ENCODE measurements at regions not wholly inside any gene's neighbourhood (a gene's known extent, or its start where the extent isn't known, plus 50 kb on each side); places are given as distances from the start of the nearest gene placed in this dataset.

DNA sequence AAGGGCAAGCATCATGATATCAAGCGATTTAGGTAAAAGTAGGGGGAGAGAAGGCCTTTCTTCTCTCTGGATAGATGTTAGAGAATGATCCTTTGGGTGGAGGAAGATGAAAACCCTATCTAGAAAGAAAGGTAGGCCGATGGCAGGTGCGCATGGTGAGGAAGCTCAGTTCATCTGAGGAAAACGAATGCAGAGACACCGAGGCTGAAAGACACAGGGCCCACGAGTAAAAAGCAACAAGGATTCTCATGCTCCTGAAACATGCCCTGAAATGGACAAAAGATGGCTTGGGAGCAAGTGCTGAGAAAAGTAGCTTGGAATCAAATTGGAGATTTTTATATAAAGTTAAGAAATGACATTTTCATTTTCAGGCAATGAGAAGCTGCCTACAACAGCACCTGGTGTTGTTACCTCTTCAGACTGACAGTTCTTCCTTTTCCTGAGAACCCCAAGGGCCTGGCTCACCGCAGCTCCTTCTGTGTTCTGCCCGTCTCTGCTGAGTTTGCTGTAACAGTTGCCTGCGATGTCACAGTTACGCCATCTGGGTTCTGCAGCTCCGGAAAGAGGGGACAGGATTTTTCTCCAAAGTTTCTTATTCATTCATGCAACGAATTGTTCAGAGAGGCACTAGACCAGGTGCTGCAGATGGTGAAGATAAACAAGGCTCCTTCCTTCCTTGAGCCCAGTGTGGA, 402.0 kb upstream of the KLF6 start:
- Histone ChIP-seq H3K4me3 (no peak overlapping the region), H3K27ac (ENCODE audit: extremely low read depth, low read depth, low read length) (no peak overlapping the region), H4K20me1 (replicated peaks; ENCODE audit: control insufficient read depth, insufficient read depth, low read length) (no peaks in the 10 kb centered on the region), H3K9me1 (ENCODE audit: control insufficient read depth, insufficient read depth, low read length) (no peaks in the 10 kb centered on the region), H3K27me3 (ENCODE audit: control insufficient read depth in 2 of 2, insufficient read depth in 2 of 2, low read length in 2 of 2) (peaks cover 8 to 36% of the 10 kb centered on the region in 2 experiments; a peak in 4 of 5 replicates), H3K79me2 (ENCODE audit: control insufficient read depth, insufficient read depth, low read length) (no peaks in the 10 kb centered on the region), H2AFZ (ENCODE audit: low read depth, low read length) (no peak overlapping the region), H3K4me1 (replicated peaks in 1 of 2; ENCODE audit: control insufficient read depth in 2 of 2, insufficient read depth in 2 of 2, low read length in 2 of 2) (no peaks in the 10 kb centered on the region), H3K36me3 (ENCODE audit: control insufficient read depth, insufficient read depth, low read length) (no peaks in the 10 kb centered on the region), H3K9ac (ENCODE audit: insufficient read depth in 1 of 2, low read depth in 2 of 2, low read length in 2 of 2) (no peak overlapping the region), H3K9me3 (replicated peaks; ENCODE audit: control insufficient read depth, insufficient read depth, low read depth, low read length) (no peaks in the 10 kb centered on the region), H3K4me2 (ENCODE audit: insufficient read depth, low read length) (no peak overlapping the region)
- no peak for ATAC-seq
- ChIA-PET CTCF (ENCODE audit: low intra/inter-chr PET ratio) (no interaction called here), POLR2A (interaction anchor here (0.8 kb wide), 1 partner anchor 1487 kb away, joined by 3 read pairs; no protein-coding TSS in a partner anchor)
- under 1% methylated on average over 12 of the region's 12 CpGs for WGBS (ENCODE audit: insufficient coverage, low coverage, missing lambda C conversion rate)
- no peak for FAIRE-seq
- BruUV-seq (replicated peaks): no TSS peak
- no peak for DNase-seq (ENCODE audit: extremely low read depth in 1 of 4, low spot score in 3 of 4)
- intact Hi-C loops (cut with micrococcal nuclease) (no loop called here), in situ Hi-C loops (cut with MboI) (no loop called here)
- TF ChIP-seq ESRRA (IDR thresholded peaks at IDR 0.05; ENCODE audit: borderline replicate concordance, low read depth) (no peak), CBX8 (IDR thresholded peaks at IDR 0.05; ENCODE audit: borderline replicate concordance, extremely low read depth, low read depth, low read length, poor library complexity, severe bottlenecking) (peak; percentile 85)

DNA sequence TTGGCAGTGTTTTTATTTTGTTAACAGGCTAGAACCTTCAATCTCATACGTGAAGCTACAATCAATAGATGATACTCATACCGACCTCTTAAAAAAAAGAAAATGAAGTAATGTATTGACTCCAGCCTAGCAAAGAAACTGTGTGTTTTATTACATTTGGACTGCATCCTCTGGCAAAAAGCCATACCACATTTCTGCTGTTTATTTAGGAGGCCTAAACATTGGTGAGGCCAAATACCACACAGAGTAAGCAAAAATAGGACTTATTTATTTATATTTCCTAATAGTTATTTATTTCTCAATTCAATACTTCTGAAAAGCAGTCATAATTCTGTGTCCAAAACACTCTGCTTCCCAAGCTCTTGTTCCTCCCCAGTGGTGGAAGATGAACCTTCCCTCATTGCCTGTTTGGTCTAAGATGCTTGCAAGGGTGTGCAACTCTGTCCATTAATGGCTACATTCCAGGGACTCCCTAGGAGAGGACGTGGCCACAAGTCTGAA, 398.8 kb upstream of the KLF6 start:
- Histone ChIP-seq H4K20me1 (replicated peaks; ENCODE audit: control insufficient read depth, insufficient read depth, low read length) (no peaks in the 10 kb centered on the region), H3K9ac (ENCODE audit: insufficient read depth in 1 of 2, low read depth in 2 of 2, low read length in 2 of 2) (no peak overlapping the region), H3K79me2 (ENCODE audit: control insufficient read depth, insufficient read depth, low read length) (no peaks in the 10 kb centered on the region), H3K4me3 (no peak overlapping the region), H3K9me3 (replicated peaks; ENCODE audit: control insufficient read depth, insufficient read depth, low read depth, low read length) (no peaks in the 10 kb centered on the region), H2AFZ (ENCODE audit: low read depth, low read length) (no peak overlapping the region), H3K27me3 (ENCODE audit: control insufficient read depth in 2 of 2, insufficient read depth in 2 of 2, low read length in 2 of 2) (peaks cover 13 to 34% of the 10 kb centered on the region in 2 experiments; a peak in 4 of 5 replicates), H3K4me2 (ENCODE audit: insufficient read depth, low read length) (no peak overlapping the region), H3K9me1 (ENCODE audit: control insufficient read depth, insufficient read depth, low read length) (no peaks in the 10 kb centered on the region), H3K36me3 (ENCODE audit: control insufficient read depth, insufficient read depth, low read length) (no peaks in the 10 kb centered on the region), H3K4me1 (replicated peaks in 1 of 2; ENCODE audit: control insufficient read depth in 2 of 2, insufficient read depth in 2 of 2, low read length in 2 of 2) (no peaks in the 10 kb centered on the region), H3K27ac (ENCODE audit: extremely low read depth, low read depth, low read length) (no peak overlapping the region)
- ChIA-PET POLR2A (no interaction called here), CTCF (ENCODE audit: low intra/inter-chr PET ratio) (no interaction called here)
- in situ Hi-C loops (cut with MboI): no loop called here
- WGBS (ENCODE audit: insufficient coverage, low coverage, missing lambda C conversion rate): 0% methylated on average over 3 of the region's 3 CpGs
- no peak for ATAC-seq
- no TSS peak for BruUV-seq (replicated peaks)
- no peak for FAIRE-seq
- TF ChIP-seq POLR2H (tag; IDR thresholded peaks at IDR 0.05; ENCODE audit: low read depth): no peak
- TF ChIP-seq, protein P1, sequence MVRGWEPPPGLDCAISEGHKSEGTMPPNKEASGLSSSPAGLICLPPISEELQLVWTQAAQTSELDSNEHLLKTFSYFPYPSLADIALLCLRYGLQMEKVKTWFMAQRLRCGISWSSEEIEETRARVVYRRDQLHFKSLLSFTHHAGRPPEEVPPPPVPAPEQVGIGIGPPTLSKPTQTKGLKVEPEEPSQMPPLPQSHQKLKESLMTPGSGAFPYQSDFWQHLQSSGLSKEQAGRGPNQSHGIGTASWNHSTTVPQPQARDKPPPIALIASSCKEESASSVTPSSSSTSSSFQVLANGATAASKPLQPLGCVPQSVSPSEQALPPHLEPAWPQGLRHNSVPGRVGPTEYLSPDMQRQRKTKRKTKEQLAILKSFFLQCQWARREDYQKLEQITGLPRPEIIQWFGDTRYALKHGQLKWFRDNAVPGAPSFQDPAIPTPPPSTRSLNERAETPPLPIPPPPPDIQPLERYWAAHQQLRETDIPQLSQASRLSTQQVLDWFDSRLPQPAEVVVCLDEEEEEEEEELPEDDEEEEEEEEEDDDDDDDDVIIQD (CRISPR knock-in tag; IDR thresholded peaks at IDR 0.05): no peak
- TF ChIP-seq, protein P2, sequence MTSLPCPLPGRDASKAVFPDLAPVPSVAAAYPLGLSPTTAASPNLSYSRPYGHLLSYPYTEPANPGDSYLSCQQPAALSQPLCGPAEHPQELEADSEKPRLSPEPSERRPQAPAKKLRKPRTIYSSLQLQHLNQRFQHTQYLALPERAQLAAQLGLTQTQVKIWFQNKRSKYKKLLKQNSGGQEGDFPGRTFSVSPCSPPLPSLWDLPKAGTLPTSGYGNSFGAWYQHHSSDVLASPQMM (CRISPR knock-in tag; IDR thresholded peaks at IDR 0.05): no peak
- TF ChIP-seq ZNF444 (CRISPR knock-in tag; IDR thresholded peaks at IDR 0.05): no peak
- TF ChIP-seq HMG20B (CRISPR knock-in tag; IDR thresholded peaks at IDR 0.05): no peak
- no peak for TF ChIP-seq CHCHD3 (CRISPR knock-in tag; IDR thresholded peaks at IDR 0.05)
- intact Hi-C loops (cut with micrococcal nuclease): no loop called here
- no peak for DNase-seq (ENCODE audit: extremely low read depth in 1 of 4, low spot score in 3 of 4)

Data from K562 (cell line).